Neural progenitor cell (in vitro differentiated cells): ENCODE measurements at regions not wholly inside any gene's neighbourhood (a gene's known extent, or its start where the extent isn't known, plus 50 kb on each side); places are given as distances from the start of the nearest gene placed in this dataset.

ENCODE experiments used
- CTCF ChIP-seq: fragments of 200-600 bp; sonication (generic); IDR thresholded peaks from 2 replicates; pipeline ENCODE4 v1.5.1; 2017; ENCODE audit warnings: antibody characterized with exemption, mild to moderate bottlenecking
- EZH2 ChIP-seq: fragments of 200-600 bp; sonication (generic); IDR thresholded peaks from 2 replicates; pipeline ENCODE4 v1.6.1; 2017; ENCODE audit warnings: antibody characterized with exemption, mild to moderate bottlenecking, moderate library complexity
- EZH2phosphoT487 ChIP-seq: fragments of 200-600 bp; sonication (generic); IDR thresholded peaks from 2 replicates; pipeline ENCODE4 v1.6.1; 2017; ENCODE audit warnings: antibody characterized with exemption

GRCh38 chr1:157286646-157287420 lies 148.6 kb upstream of the ETV3 start:
- TF ChIP-seq CTCF (no peak), EZH2 (no peak), EZH2phosphoT487 (no peak)
